Stimulated activated CD8-positive, alpha-beta memory T cell treated with anti-CD3 and anti-CD28 coated beads, Interleukin-2, amount 100 ng/mL, for 48 hours (primary cell): ENCODE measurements at regions not wholly inside any gene's neighbourhood (a gene's known extent, or its start where the extent isn't known, plus 50 kb on each side); places are given as distances from the start of the nearest gene placed in this dataset.
"Not testable (repeated sequence)": the region's sequence is repeated elsewhere in the genome, so short reads cannot be mapped to it uniquely, and the experiment has no call there.

Source experiments
- DNase-seq, 2 donors: peaks; one replicate each; pipeline ENCODE4 v3.0.0-alpha.2; 2020; ENCODE audit warnings: low read depth in 2 of 2

DNA sequence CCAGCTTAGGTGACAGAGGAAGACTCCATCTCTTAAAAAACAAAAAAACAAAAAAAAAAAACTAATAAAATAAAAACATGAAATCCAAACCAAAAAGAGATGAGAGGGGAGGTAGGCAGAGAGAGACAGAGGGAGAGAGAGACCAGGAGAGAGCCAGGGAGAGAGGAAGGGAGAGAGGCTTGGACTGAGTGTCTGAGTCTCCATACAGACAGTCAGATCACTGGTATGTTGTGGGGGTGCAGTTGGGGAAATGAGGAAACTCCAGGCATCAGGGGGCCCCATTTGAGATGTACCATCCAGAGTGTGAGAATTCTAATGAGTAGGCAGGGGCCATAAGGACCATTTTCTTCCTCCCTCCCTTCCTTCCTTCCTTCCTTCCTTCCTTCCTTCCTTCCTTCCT is 53.1 kb upstream of the SEPTIN5 start:
- DNase-seq = no peak

GRCh38 chr22:19662049-19662684 is 52.1 kb upstream of the SEPTIN5 start:
- DNase-seq = not testable (repeated sequence)

DNA sequence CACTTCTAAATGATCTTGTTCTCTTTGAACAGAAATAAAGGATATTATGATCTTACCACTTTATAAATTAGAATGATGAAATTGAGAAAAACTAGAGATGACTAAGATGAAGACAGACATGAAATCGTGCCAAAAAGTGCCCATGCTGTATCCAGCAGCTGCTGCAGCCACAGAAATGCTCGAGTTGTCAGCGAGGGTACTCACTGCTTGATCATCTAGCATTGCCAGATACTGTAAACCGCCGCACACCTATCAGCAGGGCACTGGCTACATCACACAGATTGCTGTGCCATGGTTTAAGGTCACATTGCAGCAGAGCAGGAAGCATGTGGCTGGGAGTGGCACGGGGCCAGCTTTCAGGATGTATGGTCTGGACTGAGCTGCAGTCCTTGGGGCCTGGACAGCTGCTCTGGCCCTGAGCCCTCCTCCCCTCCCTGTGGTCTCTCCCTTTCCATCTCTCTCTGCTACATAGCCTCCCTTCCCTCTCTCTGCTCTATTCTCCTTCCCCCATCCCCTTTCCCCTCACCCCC is 51.0 kb upstream of the SEPTIN5 start:
- no peak for DNase-seq

DNA sequence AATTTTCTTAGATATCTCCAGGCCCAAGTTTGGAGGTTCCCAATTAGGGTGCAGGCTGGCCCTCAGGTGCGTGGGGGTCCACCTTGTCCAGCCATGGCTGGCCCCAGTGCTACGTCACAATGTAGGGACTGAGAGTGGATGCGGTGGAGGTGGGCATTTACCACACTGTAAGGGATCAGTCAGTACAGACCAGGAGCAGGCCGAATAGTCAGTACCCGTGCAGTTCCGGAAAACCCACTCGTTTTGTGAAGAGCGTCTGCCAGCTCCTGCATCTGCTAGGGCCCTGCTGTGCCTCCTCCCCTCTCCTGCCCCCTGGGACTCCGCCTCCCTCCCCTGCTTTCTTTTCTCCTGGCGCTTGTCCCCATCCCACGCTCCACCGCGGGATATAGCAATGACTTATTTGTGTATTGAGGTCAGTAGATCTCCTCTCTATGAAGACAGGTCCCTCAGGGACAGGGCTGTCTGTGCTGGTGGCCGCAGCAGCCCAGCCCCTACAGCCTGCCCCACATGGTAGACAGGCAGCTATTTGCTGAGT is 50.4 kb upstream of the SEPTIN5 start:
- no peak for DNase-seq

GRCh38 chr22:19664406-19664805 is 49.9 kb upstream of the SEPTIN5 start:
- DNase-seq = no peak
